Liver (tissue), 3 donors: ENCODE measurements at regions not wholly inside any gene's neighbourhood (a gene's known extent, or its start where the extent isn't known, plus 50 kb on each side); places are given as distances from the start of the nearest gene placed in this dataset.

Experiments used
- CTCF ChIP-seq: fragments of 150-350 bp; IDR thresholded peaks from 2 replicates; pipeline ENCODE4 v1.5.1; 2017; ENCODE audit warnings: improper control_type of control experiment, low read depth, low read length; ENCODE audit not compliant: missing input control
- EGR1 ChIP-seq, 2 donors: IDR thresholded peaks; 2 replicates each; pipeline ENCODE4 v1.6.1; 2016 to 2018; ENCODE audit warnings: antibody characterized with exemption in 2 of 2, low read depth in 2 of 2
- FOXA1 ChIP-seq: IDR thresholded peaks from 2 replicates; pipeline ENCODE4 v1.6.1; 2016; ENCODE audit warnings: antibody characterized with exemption
- FOXA2 ChIP-seq: IDR thresholded peaks from 2 replicates; pipeline ENCODE4 v1.6.1; 2016; ENCODE audit warnings: antibody characterized with exemption
- GABPA ChIP-seq, 2 donors: IDR thresholded peaks in 1 of 2; conservative IDR thresholded peaks in 1 of 2; 2 replicates each; pipeline ENCODE4 v1.6.1; 2016; ENCODE audit warnings: antibody characterized with exemption in 2 of 2, mild to moderate bottlenecking in 1 of 2, moderate library complexity in 1 of 2
- HNF4G ChIP-seq: IDR thresholded peaks from 2 replicates; pipeline ENCODE4 v1.6.1; 2016; ENCODE audit warnings: antibody characterized with exemption
- JUND ChIP-seq, 2 donors: IDR thresholded peaks; 2 replicates each; pipeline ENCODE4 v1.6.1; 2016; ENCODE audit warnings: antibody characterized with exemption in 2 of 2
- RAD21 ChIP-seq, 2 donors: IDR thresholded peaks; 2 replicates each; pipeline ENCODE4 v1.6.1; 2016; ENCODE audit warnings: antibody characterized with exemption in 2 of 2, mild to moderate bottlenecking in 2 of 2
- REST ChIP-seq: IDR thresholded peaks from 2 replicates; pipeline ENCODE4 v1.6.1; 2016; ENCODE audit warnings: antibody characterized with exemption, mild to moderate bottlenecking
- SP1 ChIP-seq: IDR thresholded peaks from 2 replicates; pipeline ENCODE4 v1.6.1; 2018; ENCODE audit warnings: antibody characterized with exemption, mild to moderate bottlenecking
- TAF1 ChIP-seq: conservative IDR thresholded peaks from 2 replicates; pipeline ENCODE4 v1.6.1; 2016; ENCODE audit warnings: antibody characterized with exemption, mild to moderate bottlenecking
- YY1 ChIP-seq: IDR thresholded peaks from 2 replicates; pipeline ENCODE4 v1.6.1; 2016; ENCODE audit warnings: antibody characterized with exemption, mild to moderate bottlenecking
- TF ChIP-seq, protein P1 (sequence below): IDR thresholded peaks from 2 replicates; pipeline ENCODE4 v1.6.1; 2016; ENCODE audit warnings: antibody characterized with exemption
- donor health status: healthy.
- donor health status: healthy.

- no peak for TF ChIP-seq CTCF
- TF ChIP-seq GABPA (IDR thresholded peaks at IDR 0.05 in 1 of 2, conservative IDR thresholded peaks at IDR 0.05 in 1 of 2) = no peak
- TF ChIP-seq YY1 = no peak
- TF ChIP-seq EGR1 (IDR thresholded peaks at IDR 0.05; ENCODE audit: low read depth in 2 of 2) = no peak
- TF ChIP-seq FOXA2 = no peak
- TF ChIP-seq REST = no peak
- no peak for TF ChIP-seq SP1
- no peak for TF ChIP-seq TAF1
- no peak for TF ChIP-seq FOXA1
- no peak for TF ChIP-seq RAD21 (IDR thresholded peaks at IDR 0.05)
- TF ChIP-seq, protein P1, sequence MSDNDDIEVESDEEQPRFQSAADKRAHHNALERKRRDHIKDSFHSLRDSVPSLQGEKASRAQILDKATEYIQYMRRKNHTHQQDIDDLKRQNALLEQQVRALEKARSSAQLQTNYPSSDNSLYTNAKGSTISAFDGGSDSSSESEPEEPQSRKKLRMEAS = no peak
- no peak for TF ChIP-seq JUND (IDR thresholded peaks at IDR 0.05)
- no peak for TF ChIP-seq HNF4G
These were observed 1079.9 kb upstream of the LRRTM3 start for GRCh38 chr10:65845916-65846315.
